GM12878 (cell line): ENCODE measurements at regions not wholly inside any gene's neighbourhood (a gene's known extent, or its start where the extent isn't known, plus 50 kb on each side); places are given as distances from the start of the nearest gene placed in this dataset.

ENCODE experiments used
- CHD2 ChIP-seq: IDR thresholded peaks from 2 replicates; pipeline ENCODE4 v1.6.1; 2011; ENCODE audit warnings: low read depth, low read length, improper control_type of control experiment, borderline replicate concordance
- DPF2 ChIP-seq: fragments of 450-650 bp; IDR thresholded peaks from 2 replicates; pipeline ENCODE4 v1.6.1; 2017; ENCODE audit warnings: mild to moderate bottlenecking
- MTA3 ChIP-seq: IDR thresholded peaks from 2 replicates; pipeline ENCODE4 v1.6.1; 2012; ENCODE audit warnings: low read length, inconsistent platforms, borderline replicate concordance
- POLR2A ChIP-seq: IDR thresholded peaks from 2 replicates; pipeline ENCODE4 v1.6.1; 2011; ENCODE audit warnings: low read depth, mild to moderate bottlenecking, low read length
- POLR2AphosphoS5 ChIP-seq: IDR thresholded peaks from 2 replicates; pipeline ENCODE4 v1.6.1; 2011; ENCODE audit warnings: mild to moderate bottlenecking, low read length, inconsistent platforms
- RCOR1 ChIP-seq: conservative IDR thresholded peaks from 2 replicates; pipeline ENCODE4 v1.6.1; 2012; ENCODE audit warnings: low read depth, low read length, improper control_type of control experiment
- SREBF2 ChIP-seq: IDR thresholded peaks from 2 replicates; pipeline ENCODE4 v1.6.1; 2012; ENCODE audit warnings: mild to moderate bottlenecking, low read length
- SUPT20H ChIP-seq: IDR thresholded peaks from 2 replicates; pipeline ENCODE4 v1.6.1; 2011; ENCODE audit warnings: low read depth, mild to moderate bottlenecking, low read length, moderate library complexity, borderline replicate concordance; ENCODE audit not compliant: control insufficient read depth
- TCF12 ChIP-seq: IDR thresholded peaks from 2 replicates; pipeline ENCODE4 v1.6.1; 2011; ENCODE audit warnings: low read depth, mild to moderate bottlenecking, low read length
- ZNF274 ChIP-seq: IDR thresholded peaks from one replicate; pipeline ENCODE4 v1.8.0; 2011; ENCODE audit not compliant: insufficient read length, insufficient read depth
- TF ChIP-seq, protein P1 (sequence below): IDR thresholded peaks from 2 replicates; pipeline ENCODE4 v1.6.1; 2012; ENCODE audit warnings: low read length, inconsistent platforms
- TF ChIP-seq, protein P2 (sequence below): fragments of 450-650 bp; IDR thresholded peaks from 2 replicates; pipeline ENCODE4 v1.6.1; 2016; ENCODE audit warnings: mild to moderate bottlenecking
- TF ChIP-seq, protein P3 (sequence below), 3 experiments: IDR thresholded peaks in 2 of 3; conservative IDR thresholded peaks in 1 of 3; 2 replicates each; pipeline ENCODE4 v1.5.1; 2011; ENCODE audit warnings: low read depth in 3 of 3, low read length in 3 of 3, mild to moderate bottlenecking in 3 of 3, control low read depth in 2 of 3, moderate library complexity in 2 of 3, inconsistent platforms in 1 of 3, mixed read lengths in 1 of 3; ENCODE audit not compliant: control insufficient read depth in 2 of 3, insufficient read depth in 1 of 3; ENCODE audit errors: extremely low read depth in 1 of 3
- TF ChIP-seq, protein P4 (sequence below): IDR thresholded peaks from 2 replicates; pipeline ENCODE4 v1.6.1; 2012; ENCODE audit warnings: low read depth, low read length, improper control_type of control experiment

DNA sequence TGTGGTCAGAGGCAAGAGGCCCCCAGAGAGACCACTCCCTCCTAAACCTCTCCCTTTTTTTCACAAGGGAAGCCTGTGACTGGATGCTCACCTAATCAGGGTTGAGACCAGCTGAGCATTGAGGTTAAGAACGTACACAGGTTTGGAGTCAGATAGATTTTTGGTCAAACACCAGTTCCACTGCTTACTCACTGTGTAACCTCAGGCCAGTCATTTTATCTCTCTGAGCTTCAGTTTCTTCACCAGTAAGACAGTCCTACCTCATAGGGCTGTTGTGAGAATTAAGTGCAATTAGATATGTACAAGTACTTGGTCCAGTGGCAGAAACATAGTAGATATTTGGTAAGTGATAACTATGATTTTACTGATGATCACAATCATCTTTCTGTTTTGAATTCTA lies 256.8 kb downstream of the CDK5RAP2 start:
- TF ChIP-seq CHD2 (no peak), POLR2AphosphoS5 (no peak), MTA3 (no peak), RCOR1 (no peak), POLR2A (no peak), DPF2 (no peak), ZNF274 (no peak), SUPT20H (no peak), SREBF2 (no peak), TCF12 (no peak)
- TF ChIP-seq, protein P1, sequence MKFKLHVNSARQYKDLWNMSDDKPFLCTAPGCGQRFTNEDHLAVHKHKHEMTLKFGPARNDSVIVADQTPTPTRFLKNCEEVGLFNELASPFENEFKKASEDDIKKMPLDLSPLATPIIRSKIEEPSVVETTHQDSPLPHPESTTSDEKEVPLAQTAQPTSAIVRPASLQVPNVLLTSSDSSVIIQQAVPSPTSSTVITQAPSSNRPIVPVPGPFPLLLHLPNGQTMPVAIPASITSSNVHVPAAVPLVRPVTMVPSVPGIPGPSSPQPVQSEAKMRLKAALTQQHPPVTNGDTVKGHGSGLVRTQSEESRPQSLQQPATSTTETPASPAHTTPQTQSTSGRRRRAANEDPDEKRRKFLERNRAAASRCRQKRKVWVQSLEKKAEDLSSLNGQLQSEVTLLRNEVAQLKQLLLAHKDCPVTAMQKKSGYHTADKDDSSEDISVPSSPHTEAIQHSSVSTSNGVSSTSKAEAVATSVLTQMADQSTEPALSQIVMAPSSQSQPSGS, result no peak
- TF ChIP-seq, protein P2, sequence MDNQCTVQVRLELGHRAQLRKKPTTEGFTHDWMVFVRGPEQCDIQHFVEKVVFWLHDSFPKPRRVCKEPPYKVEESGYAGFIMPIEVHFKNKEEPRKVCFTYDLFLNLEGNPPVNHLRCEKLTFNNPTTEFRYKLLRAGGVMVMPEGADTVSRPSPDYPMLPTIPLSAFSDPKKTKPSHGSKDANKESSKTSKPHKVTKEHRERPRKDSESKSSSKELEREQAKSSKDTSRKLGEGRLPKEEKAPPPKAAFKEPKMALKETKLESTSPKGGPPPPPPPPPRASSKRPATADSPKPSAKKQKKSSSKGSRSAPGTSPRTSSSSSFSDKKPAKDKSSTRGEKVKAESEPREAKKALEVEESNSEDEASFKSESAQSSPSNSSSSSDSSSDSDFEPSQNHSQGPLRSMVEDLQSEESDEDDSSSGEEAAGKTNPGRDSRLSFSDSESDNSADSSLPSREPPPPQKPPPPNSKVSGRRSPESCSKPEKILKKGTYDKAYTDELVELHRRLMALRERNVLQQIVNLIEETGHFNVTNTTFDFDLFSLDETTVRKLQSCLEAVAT, result no peak
- TF ChIP-seq, protein P3, sequence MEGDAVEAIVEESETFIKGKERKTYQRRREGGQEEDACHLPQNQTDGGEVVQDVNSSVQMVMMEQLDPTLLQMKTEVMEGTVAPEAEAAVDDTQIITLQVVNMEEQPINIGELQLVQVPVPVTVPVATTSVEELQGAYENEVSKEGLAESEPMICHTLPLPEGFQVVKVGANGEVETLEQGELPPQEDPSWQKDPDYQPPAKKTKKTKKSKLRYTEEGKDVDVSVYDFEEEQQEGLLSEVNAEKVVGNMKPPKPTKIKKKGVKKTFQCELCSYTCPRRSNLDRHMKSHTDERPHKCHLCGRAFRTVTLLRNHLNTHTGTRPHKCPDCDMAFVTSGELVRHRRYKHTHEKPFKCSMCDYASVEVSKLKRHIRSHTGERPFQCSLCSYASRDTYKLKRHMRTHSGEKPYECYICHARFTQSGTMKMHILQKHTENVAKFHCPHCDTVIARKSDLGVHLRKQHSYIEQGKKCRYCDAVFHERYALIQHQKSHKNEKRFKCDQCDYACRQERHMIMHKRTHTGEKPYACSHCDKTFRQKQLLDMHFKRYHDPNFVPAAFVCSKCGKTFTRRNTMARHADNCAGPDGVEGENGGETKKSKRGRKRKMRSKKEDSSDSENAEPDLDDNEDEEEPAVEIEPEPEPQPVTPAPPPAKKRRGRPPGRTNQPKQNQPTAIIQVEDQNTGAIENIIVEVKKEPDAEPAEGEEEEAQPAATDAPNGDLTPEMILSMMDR (IDR thresholded peaks at IDR 0.05 in 2 of 3, conservative IDR thresholded peaks at IDR 0.05 in 1 of 3; ENCODE audit: control insufficient read depth in 2 of 3, extremely low read depth in 1 of 3, insufficient read depth in 1 of 3, low read depth in 3 of 3, low read length in 3 of 3), result no peak
- TF ChIP-seq, protein P4, sequence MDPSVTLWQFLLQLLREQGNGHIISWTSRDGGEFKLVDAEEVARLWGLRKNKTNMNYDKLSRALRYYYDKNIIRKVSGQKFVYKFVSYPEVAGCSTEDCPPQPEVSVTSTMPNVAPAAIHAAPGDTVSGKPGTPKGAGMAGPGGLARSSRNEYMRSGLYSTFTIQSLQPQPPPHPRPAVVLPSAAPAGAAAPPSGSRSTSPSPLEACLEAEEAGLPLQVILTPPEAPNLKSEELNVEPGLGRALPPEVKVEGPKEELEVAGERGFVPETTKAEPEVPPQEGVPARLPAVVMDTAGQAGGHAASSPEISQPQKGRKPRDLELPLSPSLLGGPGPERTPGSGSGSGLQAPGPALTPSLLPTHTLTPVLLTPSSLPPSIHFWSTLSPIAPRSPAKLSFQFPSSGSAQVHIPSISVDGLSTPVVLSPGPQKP, result no peak
